ENCODE measurements at regions not wholly inside any gene's neighbourhood (a gene's known extent, or its start where the extent isn't known, plus 50 kb on each side); places are given as distances from the start of the nearest gene placed in this dataset.

DNA sequence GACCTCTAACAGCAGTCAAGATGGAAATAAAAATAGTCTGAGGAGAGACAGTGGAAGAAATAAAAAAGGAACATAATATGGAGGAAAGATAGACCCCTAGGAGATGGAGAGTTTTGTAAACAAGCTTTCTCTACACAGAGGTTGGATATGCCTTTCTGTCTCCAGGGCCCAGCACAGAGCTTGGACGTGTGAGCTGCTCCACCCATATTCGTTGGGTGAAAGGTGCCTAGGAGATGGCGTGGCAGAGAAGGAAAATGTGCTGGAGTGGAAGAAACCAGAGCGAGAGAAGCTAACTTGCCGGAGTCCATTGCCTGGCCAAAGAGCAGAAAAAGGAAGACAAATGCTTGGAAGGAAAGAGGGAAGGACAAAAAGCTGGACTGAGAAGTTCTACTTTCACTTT is 78.3 kb upstream of the LMO4 start:
- TF ChIP-seq, protein P1, sequence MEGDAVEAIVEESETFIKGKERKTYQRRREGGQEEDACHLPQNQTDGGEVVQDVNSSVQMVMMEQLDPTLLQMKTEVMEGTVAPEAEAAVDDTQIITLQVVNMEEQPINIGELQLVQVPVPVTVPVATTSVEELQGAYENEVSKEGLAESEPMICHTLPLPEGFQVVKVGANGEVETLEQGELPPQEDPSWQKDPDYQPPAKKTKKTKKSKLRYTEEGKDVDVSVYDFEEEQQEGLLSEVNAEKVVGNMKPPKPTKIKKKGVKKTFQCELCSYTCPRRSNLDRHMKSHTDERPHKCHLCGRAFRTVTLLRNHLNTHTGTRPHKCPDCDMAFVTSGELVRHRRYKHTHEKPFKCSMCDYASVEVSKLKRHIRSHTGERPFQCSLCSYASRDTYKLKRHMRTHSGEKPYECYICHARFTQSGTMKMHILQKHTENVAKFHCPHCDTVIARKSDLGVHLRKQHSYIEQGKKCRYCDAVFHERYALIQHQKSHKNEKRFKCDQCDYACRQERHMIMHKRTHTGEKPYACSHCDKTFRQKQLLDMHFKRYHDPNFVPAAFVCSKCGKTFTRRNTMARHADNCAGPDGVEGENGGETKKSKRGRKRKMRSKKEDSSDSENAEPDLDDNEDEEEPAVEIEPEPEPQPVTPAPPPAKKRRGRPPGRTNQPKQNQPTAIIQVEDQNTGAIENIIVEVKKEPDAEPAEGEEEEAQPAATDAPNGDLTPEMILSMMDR (conservative IDR thresholded peaks at IDR 0.05; ENCODE audit: low read depth, low read length), result no peak

DNA sequence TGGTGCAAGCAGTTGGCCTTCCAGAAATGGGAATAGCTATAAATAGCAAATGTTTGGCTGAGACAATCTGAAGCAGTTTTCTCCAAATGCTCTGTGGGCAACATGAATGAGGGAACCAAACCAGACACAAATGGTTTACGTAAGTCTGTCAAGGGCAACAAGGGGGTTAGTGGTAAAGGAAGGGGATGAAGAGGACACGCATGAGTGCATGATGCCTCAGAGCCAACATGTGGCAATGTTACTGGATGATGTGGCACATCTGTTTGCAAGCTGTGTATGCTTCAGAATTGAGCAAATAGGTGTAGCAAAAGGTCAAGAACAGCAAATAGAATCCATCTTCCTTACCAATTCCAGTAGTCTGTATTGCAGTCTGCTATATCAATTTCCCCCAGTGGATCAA is 76.3 kb upstream of the LMO4 start:
- H3K4me3 ChIP-seq (ENCODE audit: low read depth, low read length), result no peak overlapping the region
- no peak for DNase-seq (ENCODE audit: low read depth)
- TF ChIP-seq, protein P1 (conservative IDR thresholded peaks at IDR 0.05; ENCODE audit: low read depth, low read length), result no peak

More for the DNA sequence above, 78.3 kb upstream of the LMO4 start:
- H3K4me3 ChIP-seq (ENCODE audit: low read depth, low read length), result no peak overlapping the region
- DNase-seq (ENCODE audit: low read depth), result no peak

DNA sequence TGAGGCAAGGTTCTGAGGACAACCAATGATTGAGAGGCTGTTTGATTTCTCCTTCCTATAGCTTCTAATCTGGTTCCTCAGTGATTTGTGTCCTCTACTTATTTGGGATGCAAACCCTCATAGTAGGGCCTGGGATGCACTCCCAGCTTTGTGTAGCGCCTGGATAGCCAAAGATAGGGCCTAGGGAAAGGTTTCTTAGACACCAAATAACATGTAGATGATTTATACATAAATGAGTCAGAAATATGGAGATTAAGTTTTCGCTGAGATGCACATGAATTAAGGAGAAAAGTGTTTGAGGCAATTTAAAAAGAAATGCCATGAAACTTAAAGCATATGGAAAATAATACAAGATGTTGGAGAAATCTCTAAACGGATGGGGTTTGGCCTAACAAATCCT is 66.0 kb upstream of the LMO4 start:
- no peak overlapping the region for H3K4me3 ChIP-seq (ENCODE audit: low read depth, low read length)
- TF ChIP-seq, protein P1 (conservative IDR thresholded peaks at IDR 0.05; ENCODE audit: low read depth, low read length), result no peak
- DNase-seq (ENCODE audit: low read depth), result no peak

DNA sequence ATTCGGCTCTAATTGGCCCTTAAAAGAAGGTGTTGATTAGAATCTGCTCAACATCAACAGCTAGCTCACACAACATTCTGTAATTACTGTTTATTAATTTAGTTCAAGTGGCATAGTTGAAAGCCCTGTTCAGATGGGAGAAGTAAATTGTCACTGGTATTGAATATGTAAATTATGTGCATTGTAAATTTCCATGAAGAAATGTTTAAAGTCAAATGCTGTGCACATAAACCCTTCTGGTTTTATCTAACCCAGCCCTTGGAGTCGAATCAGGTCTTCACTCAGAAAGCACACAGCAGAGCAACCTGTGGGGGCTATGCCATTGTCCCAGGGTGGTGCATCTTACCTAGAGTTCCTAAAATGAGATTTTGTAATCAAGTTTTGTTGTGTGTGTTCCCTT is 65.4 kb upstream of the LMO4 start:
- TF ChIP-seq, protein P1 (conservative IDR thresholded peaks at IDR 0.05; ENCODE audit: low read depth, low read length), result no peak
- H3K4me3 ChIP-seq (ENCODE audit: low read depth, low read length), result no peak overlapping the region
- no peak for DNase-seq (ENCODE audit: low read depth)

DNA sequence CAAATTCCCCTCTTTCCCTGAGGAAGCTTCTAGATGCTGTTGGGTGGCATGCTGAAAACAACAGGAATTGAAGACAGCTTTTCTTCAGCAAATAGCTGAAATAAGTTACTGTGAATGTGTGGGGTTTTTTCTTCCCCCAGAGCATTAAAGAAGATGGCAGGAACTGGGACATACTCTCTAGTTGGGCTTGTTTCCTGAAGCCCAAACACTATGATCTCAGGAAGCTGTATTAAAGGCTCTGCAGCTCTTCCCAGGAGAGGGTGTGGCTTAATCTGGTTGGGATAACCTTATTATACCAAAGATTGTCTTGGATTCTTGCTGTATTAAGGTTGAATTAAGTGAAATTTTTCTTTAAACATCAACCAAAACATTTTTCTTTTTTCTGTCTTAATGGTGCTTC is 64.9 kb upstream of the LMO4 start:
- no peak overlapping the region for H3K4me3 ChIP-seq (ENCODE audit: low read depth, low read length)
- TF ChIP-seq, protein P1 (conservative IDR thresholded peaks at IDR 0.05; ENCODE audit: low read depth, low read length), result no peak
- DNase-seq (ENCODE audit: low read depth), result no peak

DNA sequence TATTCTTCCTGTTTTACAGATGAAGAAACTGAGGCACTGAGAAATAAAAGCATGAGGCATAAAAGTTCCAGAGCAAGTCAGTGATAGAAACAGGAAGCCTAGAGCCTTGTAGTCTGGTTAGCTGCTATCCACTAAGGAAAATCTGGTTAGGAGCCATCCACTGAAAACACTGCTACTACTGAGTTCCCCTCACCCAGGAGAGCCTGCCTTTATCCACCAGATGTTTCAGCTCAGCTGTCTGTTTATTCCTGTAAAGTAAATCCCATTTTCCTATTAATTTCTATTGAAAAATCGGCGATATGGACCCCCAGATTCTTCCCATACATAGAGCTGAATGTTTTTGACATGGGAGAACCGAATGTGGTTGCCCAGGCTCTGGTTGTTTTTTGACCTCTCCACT is 63.7 kb upstream of the LMO4 start:
- no peak for DNase-seq (ENCODE audit: low read depth)
- H3K4me3 ChIP-seq (ENCODE audit: low read depth, low read length), result no peak overlapping the region
- TF ChIP-seq, protein P1 (conservative IDR thresholded peaks at IDR 0.05; ENCODE audit: low read depth, low read length), result no peak

GRCh38 chr1:87265786-87266185 is 62.9 kb upstream of the LMO4 start:
- TF ChIP-seq, protein P1 (conservative IDR thresholded peaks at IDR 0.05; ENCODE audit: low read depth, low read length), result no peak
- no peak for DNase-seq (ENCODE audit: low read depth)
- H3K4me3 ChIP-seq (ENCODE audit: low read depth, low read length), result no peak overlapping the region

Measured in epithelial cell of proximal tubule (primary cell).